ENCODE measurements at regions not wholly inside any gene's neighbourhood (a gene's known extent, or its start where the extent isn't known, plus 50 kb on each side); places are given as distances from the start of the nearest gene placed in this dataset.

DNA sequence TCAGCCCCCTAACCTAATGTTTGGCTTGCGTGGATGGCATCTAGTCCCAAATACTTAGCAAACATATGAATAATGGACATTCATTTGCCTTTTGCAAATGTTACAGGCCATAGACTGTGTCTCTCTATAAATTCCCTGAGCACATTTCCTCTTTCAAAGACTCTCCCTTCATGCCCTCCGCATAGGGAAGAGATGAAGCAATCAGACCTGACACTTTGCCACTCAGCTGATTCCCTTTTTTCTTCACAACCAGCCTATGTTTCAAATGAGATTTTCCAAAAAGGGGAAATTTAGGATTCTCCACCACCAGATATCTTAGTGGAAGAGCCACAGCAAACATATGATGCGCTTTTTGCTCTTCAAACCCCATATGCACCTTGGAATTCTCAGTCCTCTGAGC is 453.7 kb downstream of the STK39 start:
- Mint-ChIP-seq H3K36me3 (no peaks in the 10 kb centered on the region), H3K4me3 (no peak overlapping the region), H3K9me3 (no peaks in the 10 kb centered on the region), H3K27ac (no peak overlapping the region), H3K4me1 (ENCODE audit: unreplicated experiment) (peaks cover 12% of the 10 kb centered on the region), H3K27me3 (no peaks in the 10 kb centered on the region)
- TF ChIP-seq, protein P1, sequence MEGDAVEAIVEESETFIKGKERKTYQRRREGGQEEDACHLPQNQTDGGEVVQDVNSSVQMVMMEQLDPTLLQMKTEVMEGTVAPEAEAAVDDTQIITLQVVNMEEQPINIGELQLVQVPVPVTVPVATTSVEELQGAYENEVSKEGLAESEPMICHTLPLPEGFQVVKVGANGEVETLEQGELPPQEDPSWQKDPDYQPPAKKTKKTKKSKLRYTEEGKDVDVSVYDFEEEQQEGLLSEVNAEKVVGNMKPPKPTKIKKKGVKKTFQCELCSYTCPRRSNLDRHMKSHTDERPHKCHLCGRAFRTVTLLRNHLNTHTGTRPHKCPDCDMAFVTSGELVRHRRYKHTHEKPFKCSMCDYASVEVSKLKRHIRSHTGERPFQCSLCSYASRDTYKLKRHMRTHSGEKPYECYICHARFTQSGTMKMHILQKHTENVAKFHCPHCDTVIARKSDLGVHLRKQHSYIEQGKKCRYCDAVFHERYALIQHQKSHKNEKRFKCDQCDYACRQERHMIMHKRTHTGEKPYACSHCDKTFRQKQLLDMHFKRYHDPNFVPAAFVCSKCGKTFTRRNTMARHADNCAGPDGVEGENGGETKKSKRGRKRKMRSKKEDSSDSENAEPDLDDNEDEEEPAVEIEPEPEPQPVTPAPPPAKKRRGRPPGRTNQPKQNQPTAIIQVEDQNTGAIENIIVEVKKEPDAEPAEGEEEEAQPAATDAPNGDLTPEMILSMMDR (conservative IDR thresholded peaks at IDR 0.05): no peak
- no peak for DNase-seq (ENCODE audit: extremely low spot score, unreplicated experiment)

DNA sequence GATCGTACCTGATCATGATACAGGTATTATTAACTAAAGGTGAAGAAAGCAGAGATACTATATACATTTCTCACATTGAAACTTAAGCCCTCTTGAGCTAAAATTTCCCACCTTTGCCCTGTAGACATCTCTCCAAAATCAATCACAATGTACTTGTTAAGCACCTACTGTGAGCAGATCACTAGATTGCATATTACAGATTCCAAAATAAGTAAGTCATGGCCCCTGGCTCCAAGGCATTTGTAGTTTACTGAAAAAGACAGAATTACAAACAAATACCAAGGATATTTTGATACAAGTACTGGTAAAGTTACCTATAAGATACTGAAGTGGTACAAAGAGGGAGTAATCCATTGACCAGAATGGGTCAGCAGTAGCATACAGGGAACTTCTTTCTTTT is 455.3 kb downstream of the STK39 start:
- no peaks in the 10 kb centered on the region for H3K9me3 Mint-ChIP-seq
- H3K4me1 Mint-ChIP-seq (ENCODE audit: unreplicated experiment): peaks cover 12% of the 10 kb centered on the region
- no peak overlapping the region for H3K4me3 Mint-ChIP-seq
- TF ChIP-seq, protein P1 (conservative IDR thresholded peaks at IDR 0.05): no peak
- peaks cover 5% of the 10 kb centered on the region for H3K36me3 Mint-ChIP-seq
- no peak for DNase-seq (ENCODE audit: extremely low spot score, unreplicated experiment)
- H3K27ac Mint-ChIP-seq: no peak overlapping the region
- H3K27me3 Mint-ChIP-seq: no peaks in the 10 kb centered on the region

DNA sequence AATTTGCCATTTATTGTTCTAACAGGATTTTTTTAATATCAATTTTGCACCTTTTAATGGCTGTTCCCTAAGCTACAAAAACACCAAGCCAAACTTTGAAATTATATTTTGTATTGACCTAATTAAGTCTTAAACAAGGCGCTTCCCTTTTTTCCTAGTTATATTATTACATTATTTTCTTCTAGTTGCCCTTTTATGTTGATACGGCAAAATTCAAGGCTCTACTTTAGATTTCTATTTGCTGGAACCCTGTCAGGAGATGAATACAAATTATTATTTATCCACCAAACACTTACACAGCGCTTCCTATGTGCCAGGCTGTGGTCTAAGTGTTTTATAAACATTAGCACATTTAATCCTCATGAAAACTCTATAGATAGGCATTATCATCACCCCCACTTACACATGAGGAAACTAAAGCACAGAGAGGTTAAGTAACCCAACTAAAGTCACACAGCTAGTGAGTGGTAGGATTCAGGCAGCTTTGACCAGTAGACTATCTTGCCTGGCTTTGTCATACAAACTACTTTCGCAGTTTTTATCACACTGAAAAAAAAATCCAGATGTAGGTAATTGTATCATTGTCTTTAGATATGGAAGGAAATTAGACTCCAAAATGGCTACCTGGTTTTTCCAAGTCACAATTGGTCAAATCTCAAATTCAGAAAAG is 456.5 kb downstream of the STK39 start:
- Mint-ChIP-seq H3K9me3 (no peaks in the 10 kb centered on the region), H3K4me1 (ENCODE audit: unreplicated experiment) (peaks cover 14% of the 10 kb centered on the region), H3K4me3 (no peak overlapping the region), H3K27ac (no peak overlapping the region), H3K36me3 (peaks cover 5% of the 10 kb centered on the region), H3K27me3 (no peaks in the 10 kb centered on the region)
- DNase-seq (ENCODE audit: extremely low spot score, unreplicated experiment): no peak
- TF ChIP-seq, protein P1 (conservative IDR thresholded peaks at IDR 0.05): no peak

DNA sequence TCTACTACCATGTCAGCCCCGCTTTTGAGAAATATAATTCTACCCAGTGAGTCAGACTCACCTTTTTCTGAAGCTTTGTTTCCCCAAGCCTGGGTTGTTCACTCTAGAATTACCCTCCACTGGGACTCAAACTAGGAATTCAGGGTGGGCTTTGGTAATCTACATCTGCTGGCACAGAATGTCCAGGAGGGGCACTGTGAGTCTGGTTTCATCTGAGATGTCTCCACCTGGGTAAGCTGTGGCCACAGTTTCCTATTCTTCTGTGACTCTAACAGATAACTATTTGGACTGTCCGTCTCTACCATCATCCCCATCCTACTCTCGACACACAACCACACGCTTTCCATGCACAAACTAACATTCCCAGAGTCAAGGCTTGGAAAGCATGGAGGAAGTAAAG is 457.2 kb downstream of the STK39 start:
- H3K36me3 Mint-ChIP-seq: peaks cover 5% of the 10 kb centered on the region
- H3K4me3 Mint-ChIP-seq: no peak overlapping the region
- H3K9me3 Mint-ChIP-seq: no peaks in the 10 kb centered on the region
- H3K27me3 Mint-ChIP-seq: no peaks in the 10 kb centered on the region
- DNase-seq (ENCODE audit: extremely low spot score, unreplicated experiment): no peak
- TF ChIP-seq, protein P1 (conservative IDR thresholded peaks at IDR 0.05): no peak
- peaks cover 21% of the 10 kb centered on the region for H3K4me1 Mint-ChIP-seq (ENCODE audit: unreplicated experiment)
- H3K27ac Mint-ChIP-seq: no peak overlapping the region

DNA sequence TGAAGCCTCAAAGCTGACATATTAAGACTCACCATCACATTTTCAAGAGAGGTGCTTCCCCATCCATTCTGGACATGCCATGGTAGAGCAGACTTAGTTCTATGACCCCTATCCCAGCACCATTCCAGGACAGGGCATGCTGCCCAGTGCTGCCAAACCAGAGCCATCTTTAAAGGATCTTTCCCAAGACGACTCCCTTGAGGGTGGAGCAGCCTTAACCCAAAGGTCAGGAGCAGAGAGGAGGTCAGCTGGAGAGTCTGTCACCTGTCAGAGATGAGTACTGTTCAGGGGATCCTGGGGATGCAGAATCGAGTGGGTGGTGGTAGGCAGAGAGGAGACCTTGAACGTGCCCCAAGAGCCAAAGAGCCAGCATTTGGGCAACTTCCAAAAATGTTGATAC is 459.8 kb downstream of the STK39 start:
- TF ChIP-seq, protein P1 (conservative IDR thresholded peaks at IDR 0.05): no peak
- Mint-ChIP-seq H3K4me3 (no peak overlapping the region), H3K9me3 (no peaks in the 10 kb centered on the region), H3K36me3 (peaks cover 5% of the 10 kb centered on the region), H3K4me1 (ENCODE audit: unreplicated experiment) (peaks cover 29% of the 10 kb centered on the region), H3K27ac (no peak overlapping the region), H3K27me3 (no peaks in the 10 kb centered on the region)
- no peak for DNase-seq (ENCODE audit: extremely low spot score, unreplicated experiment)

DNA sequence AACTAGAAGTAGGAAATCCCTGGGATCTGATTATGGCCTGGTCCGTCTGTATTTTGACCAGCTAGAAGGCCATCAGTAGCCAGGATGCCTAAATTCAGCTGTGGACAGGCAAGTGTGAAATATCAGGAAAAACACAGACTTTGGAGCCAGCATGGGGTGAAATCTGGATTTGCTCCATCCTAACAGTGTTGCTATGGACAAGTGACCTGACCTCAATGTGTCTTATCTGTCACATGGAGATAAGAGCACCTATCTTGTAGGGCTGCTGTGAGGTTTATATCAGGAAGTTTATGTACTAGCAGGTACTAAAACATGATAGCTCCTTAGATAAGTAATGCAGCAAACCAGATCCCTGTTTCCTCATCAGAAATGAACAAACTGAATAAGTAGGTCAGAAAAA is 460.4 kb downstream of the STK39 start:
- Mint-ChIP-seq H3K27me3 (no peaks in the 10 kb centered on the region), H3K36me3 (peaks cover 5% of the 10 kb centered on the region), H3K27ac (no peak overlapping the region), H3K4me1 (ENCODE audit: unreplicated experiment) (peaks cover 29% of the 10 kb centered on the region), H3K4me3 (no peak overlapping the region), H3K9me3 (no peaks in the 10 kb centered on the region)
- no peak for DNase-seq (ENCODE audit: extremely low spot score, unreplicated experiment)
- TF ChIP-seq, protein P1 (conservative IDR thresholded peaks at IDR 0.05): no peak
